ENCODE measurements at regions not wholly inside any gene's neighbourhood (a gene's known extent, or its start where the extent isn't known, plus 50 kb on each side); places are given as distances from the start of the nearest gene placed in this dataset.

GRCh38 chr7:145293228-145293701, 457.4 kb upstream of the TPK1 start:
- TF ChIP-seq POLR2A (IDR thresholded peaks at IDR 0.05; ENCODE audit: low read depth, low read length) (no peak), POLR2AphosphoS5 (IDR thresholded peaks at IDR 0.05; ENCODE audit: low read depth, low read length) (no peak)
